GM10248 (cell line): ENCODE measurements at regions not wholly inside any gene's neighbourhood (a gene's known extent, or its start where the extent isn't known, plus 50 kb on each side); places are given as distances from the start of the nearest gene placed in this dataset.
"Not testable (repeated sequence)": the region's sequence is repeated elsewhere in the genome, so short reads cannot be mapped to it uniquely, and the experiment has no call there.

Experiments used
- CTCF ChIA-PET: fragments of 300-600 bp; sonication (Branson Sonifier 250); formaldehyde crosslinking; extraction: SDS; loops from one replicate; lab custom pipeline; 2021; ENCODE audit warnings: antibody characterized with exemption; lab: Yijun Ruan, JAX
- POLR2A ChIA-PET: fragments of 350-650 bp; sonication (Branson Sonifier 250); formaldehyde crosslinking; extraction: SDS; loops from one replicate; lab custom pipeline; 2020; ENCODE audit warnings: antibody characterized with exemption; lab: Yijun Ruan, JAX
- DNase-seq: peaks from one replicate; pipeline ENCODE4 v3.0.0; 2012; ENCODE audit errors: extremely low spot score
- CTCF ChIP-seq: IDR thresholded peaks from 2 replicates; pipeline ENCODE4 v1.5.1; 2012; ENCODE audit warnings: mild to moderate bottlenecking, low read depth; ENCODE audit errors: extremely low read depth, missing control alignments, control extremely low read depth

GRCh38 chr4:151851354-151851753 lies 90.5 kb upstream of the GATB start:
- DNase-seq, result no peak
- ChIA-PET CTCF (interaction anchor here (1.2 to 1.3 kb wide), 2 partner anchors 29 to 50 kb away, joined by 3 to 4 read pairs; no protein-coding TSS in a partner anchor), POLR2A (no interaction called here)
- TF ChIP-seq CTCF, result no peak

- no peak for TF ChIP-seq CTCF
- POLR2A ChIA-PET, result no interaction called here
- DNase-seq, result no peak
- CTCF ChIA-PET, result interaction anchor here (1.3 kb wide), 1 partner anchor 49 kb away, joined by 4 read pairs; no protein-coding TSS in a partner anchor
Observed at GRCh38 chr4:151850791-151851213, 90.0 kb upstream of the GATB start.

DNA sequence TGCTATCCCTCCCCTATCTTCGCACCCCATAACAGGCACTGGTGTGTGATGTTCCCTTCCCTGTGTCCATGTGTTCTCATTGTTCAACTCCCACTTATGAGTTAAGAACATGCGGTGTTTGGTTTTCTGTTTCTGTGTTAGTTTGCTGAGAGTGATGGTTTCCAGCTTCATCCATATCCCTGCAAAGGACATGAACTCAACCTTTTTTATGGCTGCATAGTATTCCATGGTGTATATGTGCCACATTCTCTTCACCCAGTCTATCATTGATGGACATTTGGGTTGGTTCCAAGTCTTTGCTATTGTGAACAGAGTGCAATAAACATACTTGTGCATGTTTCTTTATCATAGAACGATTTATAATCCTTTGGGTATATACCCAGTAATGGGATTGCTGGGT lies 84.7 kb upstream of the GATB start:
- DNase-seq, POLR2A ChIA-PET: not testable (repeated sequence)
- CTCF ChIA-PET, result interaction anchor here (1.0 kb wide), 1 partner anchor 20 kb away, joined by 4 read pairs; no protein-coding TSS in a partner anchor

DNA sequence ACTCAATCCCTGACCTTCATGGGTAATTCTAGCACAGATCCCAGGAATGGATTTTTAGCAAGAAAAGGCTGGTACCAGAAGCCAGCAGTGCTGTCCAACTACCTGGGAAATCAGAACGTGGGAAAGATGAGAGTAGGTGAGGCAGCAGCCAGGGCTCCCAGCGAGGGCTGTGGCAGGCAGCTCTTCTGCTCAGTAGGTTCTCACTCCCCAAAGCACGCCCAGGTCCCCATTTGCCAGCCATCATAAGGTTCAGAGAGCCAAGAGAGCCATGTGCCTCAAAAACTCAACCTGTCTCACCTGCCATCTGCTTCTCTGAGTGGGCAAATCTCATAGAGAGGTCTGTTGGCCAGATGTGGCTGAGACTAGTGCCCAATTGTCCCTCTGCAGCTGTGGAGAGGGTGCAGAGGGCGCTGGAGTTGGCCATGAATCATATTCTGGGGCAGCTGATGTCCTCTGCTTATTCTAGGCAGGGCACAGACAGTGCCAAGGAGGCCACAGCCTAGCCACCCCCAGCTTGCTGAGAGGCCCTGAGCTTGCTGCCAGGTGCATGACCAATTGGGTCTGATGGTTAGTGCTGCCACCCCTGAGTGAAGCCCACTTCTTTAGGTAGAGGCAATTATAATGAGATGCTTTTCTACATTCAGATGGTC lies 81.7 kb upstream of the GATB start:
- no peak for DNase-seq
- ChIA-PET POLR2A (no interaction called here), CTCF (interaction anchor here (1.5 to 1.9 kb wide), 3 partner anchors 10 to 24 kb away, joined by 3 to 5 read pairs (median 4); no protein-coding TSS in a partner anchor)
- no peak for TF ChIP-seq CTCF

DNA sequence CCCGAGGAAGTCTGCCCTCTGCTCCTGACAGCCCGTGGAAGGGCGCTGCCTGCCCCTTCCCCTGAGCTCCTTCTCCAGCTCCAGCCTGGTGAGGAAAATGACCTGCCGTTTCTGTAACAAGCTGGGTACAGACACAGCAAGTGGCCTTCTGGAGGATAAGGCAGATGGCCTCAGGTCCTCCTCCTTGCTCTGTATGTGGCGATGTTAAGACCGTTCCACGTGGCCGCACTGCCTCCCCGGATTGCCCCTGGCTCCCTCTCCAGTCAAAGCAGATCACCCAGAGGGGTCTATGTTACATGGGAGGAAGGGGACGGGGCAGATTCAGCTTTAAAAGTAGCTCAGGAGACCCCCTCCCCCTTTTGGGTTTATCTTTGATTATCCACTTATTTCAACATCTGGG lies 80.3 kb upstream of the GATB start:
- no peak for DNase-seq
- POLR2A ChIA-PET, result no interaction called here
- CTCF ChIA-PET, result no interaction called here
- TF ChIP-seq CTCF, result no peak

- CTCF ChIA-PET, result no interaction called here
Observed at GRCh38 chr4:151835467-151835866, 74.7 kb upstream of the GATB start.

More at GRCh38 chr4:151835467-151835866, 74.7 kb upstream of the GATB start:
- TF ChIP-seq CTCF, result no peak
- POLR2A ChIA-PET, result no interaction called here
- DNase-seq, result no peak
